A549 (cell line): ENCODE measurements at regions not wholly inside any gene's neighbourhood (a gene's known extent, or its start where the extent isn't known, plus 50 kb on each side); places are given as distances from the start of the nearest gene placed in this dataset.
"Not testable (repeated sequence)": the region's sequence is repeated elsewhere in the genome, so short reads cannot be mapped to it uniquely, and the experiment has no call there.

ENCODE experiments used
- CBX2 ChIP-seq: fragments of 200-600 bp; sonication (generic); IDR thresholded peaks from 2 replicates; pipeline ENCODE4 v1.6.1; 2016; ENCODE audit warnings: low read depth, mild to moderate bottlenecking, borderline replicate concordance
- CEBPB ChIP-seq, 2 experiments: fragments of >200 bp in 1 of 2; sonication (Bioruptor Twin) in 1 of 2; formaldehyde crosslinking in 1 of 2; IDR thresholded peaks; 2 replicates each; pipeline ENCODE4 v1.6.1; 2012 to 2016
- EP300 ChIP-seq, 2 experiments: fragments of >200 bp; sonication (Bioruptor Twin); formaldehyde crosslinking; IDR thresholded peaks; 2 replicates in 1 of 2; 3 replicates in 1 of 2; pipeline ENCODE4 v1.6.1; 2016 to 2017
- MAZ ChIP-seq: fragments of 150-350 bp; IDR thresholded peaks from 2 replicates; pipeline ENCODE4 v1.6.1; 2014; ENCODE audit warnings: antibody characterized with exemption, low read depth, low read length, borderline replicate concordance
- NFE2L2 ChIP-seq: fragments of 150-350 bp; conservative IDR thresholded peaks from 2 replicates; pipeline ENCODE4 v1.6.1; 2014; ENCODE audit warnings: low read length
- NR3C1 ChIP-seq: fragments of >200 bp; sonication (Bioruptor Twin); formaldehyde crosslinking; IDR thresholded peaks from 3 replicates; pipeline ENCODE4 v1.6.1; 2017
- POLR2A ChIP-seq: IDR thresholded peaks from 2 replicates; pipeline ENCODE4 v1.6.1; 2012; ENCODE audit warnings: mild to moderate bottlenecking, low read length
- RAD21 ChIP-seq, 2 experiments: fragments of >200 bp in 1 of 2; sonication (Bioruptor Twin) in 1 of 2; formaldehyde crosslinking in 1 of 2; IDR thresholded peaks in 1 of 2; conservative IDR thresholded peaks in 1 of 2; 2 replicates in 1 of 2; 3 replicates in 1 of 2; pipeline ENCODE4 v1.6.1; 2012 to 2018; ENCODE audit warnings: inconsistent platforms in 1 of 2
- RFX5 ChIP-seq: fragments of 450-650 bp; IDR thresholded peaks from 2 replicates; pipeline ENCODE4 v1.7.1; 2014; ENCODE audit warnings: antibody characterized with exemption, mild to moderate bottlenecking, moderate library complexity
- SREBF2 ChIP-seq: fragments of 450-650 bp; IDR thresholded peaks from 2 replicates; pipeline ENCODE4 v1.6.1; 2014; ENCODE audit warnings: mild to moderate bottlenecking, moderate library complexity
- TP53 ChIP-seq: fragments of 250-450 bp; sonication (Bioruptor Pico); IDR thresholded peaks from 2 replicates; pipeline ENCODE4 v1.5.0; 2021; ENCODE audit warnings: mild to moderate bottlenecking, moderate library complexity
- ZFP36 ChIP-seq: fragments of 450-650 bp; IDR thresholded peaks from 2 replicates; pipeline ENCODE4 v1.6.1; 2014; ENCODE audit warnings: borderline replicate concordance; ENCODE audit not compliant: partially characterized antibody
- TF ChIP-seq, protein P1 (sequence below): fragments of >200 bp; sonication (Bioruptor Twin); formaldehyde crosslinking; IDR thresholded peaks from 3 replicates; pipeline ENCODE4 v1.5.1; 2016
- TF ChIP-seq, protein P2 (sequence below): fragments of 450-650 bp; IDR thresholded peaks from 2 replicates; pipeline ENCODE4 v1.6.1; 2014; ENCODE audit warnings: antibody characterized with exemption

DNA sequence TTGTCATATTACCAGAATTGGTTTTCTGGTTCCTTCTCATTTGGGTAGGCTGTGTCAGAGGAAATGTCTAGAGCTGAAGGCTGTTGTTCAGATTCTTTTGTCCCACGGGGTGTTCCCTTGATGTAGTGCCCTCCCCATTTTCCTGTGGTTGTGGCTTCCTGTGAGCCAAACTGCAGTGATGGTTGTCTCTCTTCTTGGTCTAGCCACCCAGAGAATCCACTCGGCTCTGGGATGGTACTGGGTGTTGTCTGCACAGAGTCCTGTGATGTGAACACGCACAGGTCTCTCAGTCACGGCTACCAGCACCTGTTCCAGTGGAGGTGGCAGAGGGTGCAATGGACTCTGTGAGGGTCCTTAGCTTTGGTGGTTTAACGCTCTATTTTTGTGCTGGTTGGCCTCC, 440.9 kb downstream of the GUCY1A2 start:
- not testable (repeated sequence) for TF ChIP-seq EP300 (IDR thresholded peaks at IDR 0.05); NR3C1; CBX2; POLR2A; TP53; MAZ; NFE2L2; RFX5; SREBF2; CEBPB (IDR thresholded peaks at IDR 0.05); ZFP36; RAD21 (conservative IDR thresholded peaks at IDR 0.05 in 1 of 2, IDR thresholded peaks at IDR 0.05 in 1 of 2)
- TF ChIP-seq, protein P1, sequence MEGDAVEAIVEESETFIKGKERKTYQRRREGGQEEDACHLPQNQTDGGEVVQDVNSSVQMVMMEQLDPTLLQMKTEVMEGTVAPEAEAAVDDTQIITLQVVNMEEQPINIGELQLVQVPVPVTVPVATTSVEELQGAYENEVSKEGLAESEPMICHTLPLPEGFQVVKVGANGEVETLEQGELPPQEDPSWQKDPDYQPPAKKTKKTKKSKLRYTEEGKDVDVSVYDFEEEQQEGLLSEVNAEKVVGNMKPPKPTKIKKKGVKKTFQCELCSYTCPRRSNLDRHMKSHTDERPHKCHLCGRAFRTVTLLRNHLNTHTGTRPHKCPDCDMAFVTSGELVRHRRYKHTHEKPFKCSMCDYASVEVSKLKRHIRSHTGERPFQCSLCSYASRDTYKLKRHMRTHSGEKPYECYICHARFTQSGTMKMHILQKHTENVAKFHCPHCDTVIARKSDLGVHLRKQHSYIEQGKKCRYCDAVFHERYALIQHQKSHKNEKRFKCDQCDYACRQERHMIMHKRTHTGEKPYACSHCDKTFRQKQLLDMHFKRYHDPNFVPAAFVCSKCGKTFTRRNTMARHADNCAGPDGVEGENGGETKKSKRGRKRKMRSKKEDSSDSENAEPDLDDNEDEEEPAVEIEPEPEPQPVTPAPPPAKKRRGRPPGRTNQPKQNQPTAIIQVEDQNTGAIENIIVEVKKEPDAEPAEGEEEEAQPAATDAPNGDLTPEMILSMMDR, result not testable (repeated sequence)
- TF ChIP-seq, protein P2, sequence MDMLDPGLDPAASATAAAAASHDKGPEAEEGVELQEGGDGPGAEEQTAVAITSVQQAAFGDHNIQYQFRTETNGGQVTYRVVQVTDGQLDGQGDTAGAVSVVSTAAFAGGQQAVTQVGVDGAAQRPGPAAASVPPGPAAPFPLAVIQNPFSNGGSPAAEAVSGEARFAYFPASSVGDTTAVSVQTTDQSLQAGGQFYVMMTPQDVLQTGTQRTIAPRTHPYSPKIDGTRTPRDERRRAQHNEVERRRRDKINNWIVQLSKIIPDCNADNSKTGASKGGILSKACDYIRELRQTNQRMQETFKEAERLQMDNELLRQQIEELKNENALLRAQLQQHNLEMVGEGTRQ, result not testable (repeated sequence)
